OCI-LY1 (cell line): ENCODE measurements at regions not wholly inside any gene's neighbourhood (a gene's known extent, or its start where the extent isn't known, plus 50 kb on each side); places are given as distances from the start of the nearest gene placed in this dataset.
"Not testable (repeated sequence)": the region's sequence is repeated elsewhere in the genome, so short reads cannot be mapped to it uniquely, and the experiment has no call there.

ENCODE experiments used
- H2AFZ ChIP-seq: fragments of 200-600 bp; sonication (generic), shearing (Covaris generic); 2 replicates; pipeline ENCODE4 v1.6.0; 2014; ENCODE audit warnings: antibody characterized with exemption, mild to moderate bottlenecking, low read length
- H3F3A ChIP-seq: fragments of 200-600 bp; sonication (generic), shearing (Covaris generic); 2 replicates; pipeline ENCODE4 v1.6.0; 2014; ENCODE audit warnings: mild to moderate bottlenecking, antibody characterized with exemption, low read length, moderate library complexity; ENCODE audit not compliant: insufficient read depth
- H3K27ac ChIP-seq: fragments of 200-600 bp; sonication (generic); 2 replicates; pipeline ENCODE4 v1.5.1; 2014; ENCODE audit warnings: low read length, mixed run types, mild to moderate bottlenecking, low read depth; ENCODE audit not compliant: poor library complexity, severe bottlenecking
- H3K27me3 ChIP-seq: fragments of 200-600 bp; sonication (generic); 2 replicates; pipeline ENCODE4 v1.6.0; 2014; ENCODE audit warnings: antibody characterized with exemption, mild to moderate bottlenecking, low read length, moderate library complexity; ENCODE audit not compliant: insufficient read depth
- H3K36me3 ChIP-seq: fragments of 200-600 bp; sonication (generic); 2 replicates; pipeline ENCODE4 v1.6.1; 2014; ENCODE audit warnings: mild to moderate bottlenecking, antibody characterized with exemption, low read length, moderate library complexity, mixed read lengths; ENCODE audit not compliant: insufficient read depth
- H3K4me1 ChIP-seq: fragments of 200-600 bp; sonication (generic); 2 replicates; pipeline ENCODE4 v1.5.1; 2014; ENCODE audit warnings: mild to moderate bottlenecking, low read length, moderate library complexity; ENCODE audit not compliant: insufficient read depth, severe bottlenecking
- H3K4me2 ChIP-seq: fragments of 200-600 bp; sonication (generic), shearing (Covaris generic); 2 replicates; pipeline ENCODE4 v1.6.1; 2014; ENCODE audit warnings: low read length
- H3K4me3 ChIP-seq: fragments of 200-600 bp; sonication (generic); 2 replicates; pipeline ENCODE4 v1.5.1; 2014; ENCODE audit warnings: low read length, low read depth, mild to moderate bottlenecking, mixed read lengths; ENCODE audit not compliant: poor library complexity, severe bottlenecking
- H3K79me2 ChIP-seq: fragments of 200-600 bp; shearing (Covaris generic); 2 replicates; pipeline ENCODE4 v1.6.1; 2016; ENCODE audit warnings: mixed run types, low read length, mixed read lengths; ENCODE audit not compliant: insufficient read depth
- H3K9ac ChIP-seq: fragments of 200-600 bp; sonication (generic), shearing (Covaris generic); 2 replicates; pipeline ENCODE4 v1.6.1; 2014; ENCODE audit warnings: mild to moderate bottlenecking, low read length, mixed read lengths
- H3K9me2 ChIP-seq: fragments of 200-600 bp; sonication (generic), shearing (Covaris generic); 2 replicates; pipeline ENCODE4 v1.6.1; 2014; ENCODE audit warnings: low read depth, mild to moderate bottlenecking, low read length, mixed read lengths
- H3K9me3 ChIP-seq: fragments of 200-600 bp; shearing (Covaris generic); 2 replicates; pipeline ENCODE4 v1.6.1; 2014; ENCODE audit warnings: low read length, mixed read lengths
- H4K20me1 ChIP-seq: fragments of 200-600 bp; sonication (generic), shearing (Covaris generic); 2 replicates; pipeline ENCODE4 v1.6.0; 2016; ENCODE audit warnings: mild to moderate bottlenecking, low read length; ENCODE audit not compliant: insufficient read depth
- CTCF ChIP-seq: fragments of 200-600 bp; sonication (generic), shearing (Covaris generic); IDR thresholded peaks from 2 replicates; pipeline ENCODE4 v1.5.1; 2017; ENCODE audit warnings: mild to moderate bottlenecking, antibody characterized with exemption, low read length, moderate library complexity, mixed read lengths
- EZH2 ChIP-seq: fragments of 200-600 bp; sonication (generic), shearing (Covaris generic); IDR thresholded peaks from 2 replicates; pipeline ENCODE4 v1.8.0; 2017; ENCODE audit warnings: borderline replicate concordance, mixed run types, mild to moderate bottlenecking, antibody characterized with exemption, low read length, moderate library complexity, mixed read lengths

DNA sequence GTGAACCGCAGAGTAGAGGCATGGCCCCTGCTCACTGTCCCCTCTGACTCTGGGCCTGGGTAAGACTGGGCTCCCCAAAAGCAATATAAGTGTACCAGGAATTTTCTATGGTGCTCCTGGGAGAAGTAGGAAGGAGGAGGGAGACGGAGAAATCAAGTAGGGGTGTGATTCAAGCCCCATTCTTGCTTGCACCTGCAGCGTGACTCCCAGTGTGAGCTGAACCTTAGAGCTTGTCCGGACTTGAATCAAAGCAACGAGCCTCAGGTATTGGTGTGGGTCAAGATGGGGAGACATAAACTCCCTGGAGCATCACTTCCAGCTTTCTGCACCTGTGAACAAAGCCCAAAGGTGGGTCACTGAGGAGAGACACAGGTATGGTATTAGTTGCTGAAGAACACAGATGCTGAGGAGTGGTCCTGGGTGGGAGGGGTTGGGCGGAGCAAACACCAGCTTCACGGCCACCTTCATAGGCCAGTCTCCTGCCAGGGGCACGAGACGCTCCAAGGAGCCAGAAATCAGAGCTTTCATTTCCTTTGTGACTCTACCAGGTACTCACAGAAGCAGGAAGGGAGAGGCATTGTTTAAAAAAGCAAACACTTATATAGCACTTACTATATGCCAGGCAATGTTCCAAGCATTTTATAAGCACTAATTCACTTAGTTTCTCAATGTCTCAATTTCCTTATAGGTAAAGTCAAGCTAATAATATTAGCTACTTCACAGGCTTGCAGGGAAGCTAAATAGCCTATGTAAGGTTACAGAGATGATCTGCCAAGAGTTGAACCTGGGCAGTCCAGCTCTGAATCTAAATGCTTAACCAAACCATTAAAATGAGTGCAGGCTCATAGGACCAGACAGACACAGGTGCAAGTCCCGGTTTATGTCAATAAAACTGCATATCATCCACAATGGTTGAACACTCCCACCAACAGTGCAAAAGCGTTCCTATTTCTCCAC is 775.3 kb downstream of the UQCRFS1 start:
- no peaks in the 10 kb centered on the region for H3K79me2 ChIP-seq
- no peaks in the 10 kb centered on the region for H3K9me2 ChIP-seq
- peaks cover 18% of the 10 kb centered on the region for H3K4me1 ChIP-seq
- no peak for TF ChIP-seq CTCF
- no peak for TF ChIP-seq EZH2
- H2AFZ ChIP-seq: no peak overlapping the region
- H3K4me3 ChIP-seq: no peak overlapping the region
- no peaks in the 10 kb centered on the region for H3F3A ChIP-seq
- no peak overlapping the region for H3K27ac ChIP-seq
- H4K20me1 ChIP-seq: no peaks in the 10 kb centered on the region
- H3K4me2 ChIP-seq: no peak overlapping the region
- no peaks in the 10 kb centered on the region for H3K36me3 ChIP-seq
- H3K9ac ChIP-seq: no peak overlapping the region
- no peaks in the 10 kb centered on the region for H3K9me3 ChIP-seq
- H3K27me3 ChIP-seq: no peaks in the 10 kb centered on the region

DNA sequence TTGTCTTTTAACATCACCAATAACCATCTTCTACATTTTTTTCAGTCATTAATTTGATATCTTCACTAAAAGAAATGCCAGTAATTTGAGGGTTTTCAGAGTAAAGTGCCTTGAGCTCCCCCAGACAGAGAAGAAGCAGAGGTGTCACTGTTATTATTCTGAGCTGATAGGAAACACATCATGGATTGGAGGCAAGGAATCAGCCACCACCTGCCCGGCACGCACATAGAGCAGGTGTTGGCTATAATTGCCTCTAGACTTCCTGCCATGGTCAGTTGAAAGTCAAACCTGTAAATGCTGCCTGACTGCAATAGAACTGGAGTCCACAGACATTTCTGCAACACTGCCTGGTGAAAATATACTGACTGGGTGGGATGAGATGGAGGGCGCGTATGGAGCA is 776.6 kb downstream of the UQCRFS1 start:
- Histone ChIP-seq H2AFZ (no peak overlapping the region), H3F3A (no peaks in the 10 kb centered on the region), H3K9ac (no peak overlapping the region; the same call in 1 of the 2 replicates), H3K36me3 (no peaks in the 10 kb centered on the region), H3K4me1 (peaks cover 18% of the 10 kb centered on the region), H3K27me3 (no peaks in the 10 kb centered on the region), H3K27ac (peak overlapping the region; percentile 69), H3K9me3 (no peaks in the 10 kb centered on the region), H4K20me1 (no peaks in the 10 kb centered on the region), H3K9me2 (no peaks in the 10 kb centered on the region), H3K4me2 (no peak overlapping the region; the same call in 1 of the 2 replicates), H3K79me2 (no peaks in the 10 kb centered on the region), H3K4me3 (no peak overlapping the region)
- TF ChIP-seq CTCF (no peak), EZH2 (no peak)

GRCh38 chr19:28435551-28436271 is 777.2 kb downstream of the UQCRFS1 start:
- Histone ChIP-seq H3K4me3 (no peak overlapping the region), H3K9ac (no peak overlapping the region; the same call in 1 of the 2 replicates), H3K9me2 (no peaks in the 10 kb centered on the region), H3K4me2 (peak overlapping the region; percentile 11; the same call in 1 of the 2 replicates), H3K4me1 (peaks cover 18% of the 10 kb centered on the region), H4K20me1 (no peaks in the 10 kb centered on the region), H3K36me3 (no peaks in the 10 kb centered on the region), H3K79me2 (no peaks in the 10 kb centered on the region), H3K27ac (peak overlapping the region; percentile 69), H3K9me3 (no peaks in the 10 kb centered on the region), H3K27me3 (no peaks in the 10 kb centered on the region), H2AFZ (no peak overlapping the region), H3F3A (no peaks in the 10 kb centered on the region)
- no peak for TF ChIP-seq EZH2
- TF ChIP-seq CTCF: no peak

GRCh38 chr19:28434794-28435193 is 778.2 kb downstream of the UQCRFS1 start:
- H3K4me1 ChIP-seq: peaks cover 18% of the 10 kb centered on the region
- not testable (repeated sequence) for H3K9me2 ChIP-seq, H3F3A ChIP-seq, H2AFZ ChIP-seq, H3K9me3 ChIP-seq, H3K79me2 ChIP-seq, H3K36me3 ChIP-seq, H3K4me2 ChIP-seq, H3K27ac ChIP-seq, H4K20me1 ChIP-seq, H3K4me3 ChIP-seq, H3K9ac ChIP-seq, H3K27me3 ChIP-seq

- H3F3A ChIP-seq, H3K36me3 ChIP-seq, H3K9ac ChIP-seq, H3K4me2 ChIP-seq, H3K9me3 ChIP-seq, H3K4me3 ChIP-seq, H2AFZ ChIP-seq, H3K27me3 ChIP-seq, H3K9me2 ChIP-seq, H3K27ac ChIP-seq, H4K20me1 ChIP-seq, H3K79me2 ChIP-seq: not testable (repeated sequence)
- peaks cover 18% of the 10 kb centered on the region for H3K4me1 ChIP-seq
Measured at GRCh38 chr19:28434365-28434764, 778.6 kb downstream of the UQCRFS1 start.
